GM19240 (cell line): ENCODE measurements at regions not wholly inside any gene's neighbourhood (a gene's known extent, or its start where the extent isn't known, plus 50 kb on each side); places are given as distances from the start of the nearest gene placed in this dataset.

ENCODE experiments used
- DNase-seq: peaks from one replicate; pipeline ENCODE4 v3.0.0; 2011; ENCODE audit warnings: low spot score; ENCODE audit not compliant: insufficient read length

DNA sequence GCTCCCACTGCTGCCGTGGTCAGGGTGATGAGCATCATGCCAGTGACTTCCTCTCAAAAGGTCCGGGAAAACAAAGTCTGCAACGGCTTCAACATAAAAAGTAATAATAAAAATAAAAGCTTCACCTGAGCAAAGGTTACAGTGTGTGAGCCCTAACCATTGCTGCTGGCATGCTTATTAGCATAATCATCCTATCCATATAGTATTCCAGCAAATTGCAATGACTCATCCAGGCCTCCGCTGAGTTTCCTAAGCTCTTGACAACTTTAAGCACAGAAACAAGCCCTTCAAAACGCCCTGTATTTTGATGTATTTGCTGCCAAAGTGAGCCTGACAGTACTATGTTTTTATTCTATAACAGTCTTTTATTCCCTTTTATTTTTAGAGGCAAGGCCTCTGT lies 100.5 kb downstream of the AASDH start:
- DNase-seq: no peak

GRCh38 chr4:56283375-56283774 lies 103.9 kb downstream of the AASDH start:
- DNase-seq: no peak

GRCh38 chr4:56282004-56282403 lies 105.3 kb downstream of the AASDH start:
- no peak for DNase-seq

- no peak for DNase-seq
Measured at GRCh38 chr4:56276547-56276946, 110.7 kb downstream of the AASDH start.

DNA sequence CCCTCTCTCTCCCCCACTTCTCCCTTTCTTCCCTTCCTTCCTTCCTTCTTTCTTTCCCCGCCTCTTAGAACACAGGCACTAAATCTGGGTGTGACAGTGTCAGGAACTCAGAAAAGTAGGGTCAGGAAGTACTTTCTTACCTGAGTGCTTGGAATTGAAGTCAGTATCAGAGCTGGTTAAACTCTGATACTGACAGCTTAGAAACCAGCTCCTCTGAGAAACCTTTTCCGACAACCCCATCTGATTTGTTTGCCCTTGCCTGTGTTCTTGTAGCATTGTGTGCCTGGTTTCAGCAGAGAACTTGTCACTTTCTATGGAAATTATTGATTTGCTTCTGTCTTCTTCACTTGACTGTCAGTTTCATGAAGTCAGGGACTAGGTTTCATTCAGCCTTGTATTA lies 113.9 kb downstream of the AASDH start:
- DNase-seq: no peak

DNA sequence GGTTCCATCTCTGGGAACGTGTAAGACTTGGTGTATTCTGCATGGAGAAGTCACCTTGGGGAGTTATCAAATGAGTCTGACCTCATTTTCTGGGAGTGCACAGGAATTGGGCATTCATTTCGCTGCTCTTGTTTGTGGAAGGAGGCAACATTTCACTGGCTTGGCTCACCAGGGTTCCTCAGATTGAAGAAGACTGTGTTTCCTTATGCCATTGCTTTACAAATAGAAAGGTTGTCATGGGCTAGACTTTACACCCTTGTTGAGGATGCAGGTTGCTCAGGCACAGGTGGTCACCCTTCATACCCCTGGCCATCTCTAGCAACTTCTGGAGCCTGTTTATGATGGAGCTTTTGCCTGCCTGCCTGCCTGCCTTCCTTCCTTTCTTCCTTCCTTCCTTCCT lies 114.4 kb downstream of the AASDH start:
- DNase-seq: no peak

DNA sequence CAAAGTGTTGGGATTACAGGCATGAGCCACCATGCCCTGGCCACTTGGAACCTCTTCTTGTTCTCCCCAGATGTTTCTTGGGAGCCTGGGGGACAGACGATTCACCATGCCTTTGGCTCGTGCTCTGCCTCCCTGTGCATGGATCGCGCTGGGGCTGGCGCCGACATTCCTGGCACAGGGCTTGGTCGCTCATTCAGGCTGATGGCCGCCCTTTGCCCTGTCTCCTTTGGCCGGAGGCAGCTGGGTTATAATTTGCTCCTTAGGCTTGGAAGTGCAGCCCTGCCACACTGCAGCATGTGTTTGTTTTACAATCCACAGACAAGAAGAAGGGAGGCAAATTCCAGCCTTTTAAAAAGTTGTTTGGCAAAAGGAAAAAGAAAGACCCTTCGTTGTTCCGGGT lies 115.3 kb downstream of the AASDH start:
- DNase-seq: no peak

DNA sequence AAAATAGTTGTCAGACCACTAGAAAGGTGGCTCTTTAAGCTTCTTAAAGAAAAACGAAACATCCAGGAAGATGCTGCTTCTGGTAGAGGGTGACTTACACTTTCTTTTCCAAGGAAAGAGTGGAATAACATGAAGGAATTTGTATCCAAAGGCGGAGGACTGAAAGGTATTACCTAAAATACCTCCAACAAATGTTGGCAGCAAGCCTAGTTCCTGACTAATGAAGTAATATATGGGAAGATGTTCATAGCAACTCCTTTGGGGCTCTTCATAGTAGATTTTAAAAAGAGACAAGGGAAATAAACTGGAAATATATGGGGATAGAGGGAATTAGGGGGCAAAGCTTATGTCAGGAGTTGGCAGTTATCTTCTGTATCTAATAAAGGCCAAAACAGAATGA lies 116.2 kb downstream of the AASDH start:
- DNase-seq: no peak

DNA sequence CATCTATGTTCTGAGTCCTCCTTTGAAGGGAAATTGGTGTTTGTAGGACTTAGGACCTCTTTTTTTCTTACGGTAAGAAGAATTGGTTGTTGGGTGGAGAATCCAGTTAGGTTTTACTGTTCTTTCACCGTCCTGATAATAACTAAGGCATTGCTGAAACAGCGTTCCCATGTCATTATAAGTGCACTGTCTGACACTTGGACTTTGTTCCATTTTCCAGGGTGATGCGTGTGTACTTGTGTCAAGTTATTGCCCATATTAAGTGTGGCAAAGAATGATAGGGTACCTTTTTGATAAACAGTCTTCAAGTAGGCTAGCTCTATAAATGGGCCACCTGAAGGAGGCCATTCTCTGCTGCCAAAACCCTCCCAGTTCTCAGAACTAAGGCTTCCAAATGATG lies 119.7 kb downstream of the AASDH start:
- no peak for DNase-seq

DNA sequence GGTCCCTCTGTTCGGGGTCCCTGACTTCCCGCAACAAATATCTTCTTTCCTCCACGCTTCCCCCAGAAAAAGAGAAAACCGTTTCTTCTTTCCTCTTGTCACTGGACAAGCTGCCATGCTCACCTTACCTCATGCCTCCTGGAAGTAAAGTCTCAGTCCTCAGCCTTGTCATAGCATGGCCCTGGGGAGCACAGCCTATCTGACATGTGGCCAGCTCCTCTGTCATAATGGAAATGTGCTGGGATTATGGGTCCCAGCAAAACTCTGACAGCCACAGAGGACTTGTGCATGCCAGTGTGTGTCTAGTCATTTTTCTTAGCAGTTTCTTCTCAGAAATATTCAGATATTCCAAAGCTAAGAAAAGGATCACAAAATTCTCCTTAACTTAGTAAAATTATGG lies 122.4 kb downstream of the AASDH start:
- DNase-seq: no peak

DNA sequence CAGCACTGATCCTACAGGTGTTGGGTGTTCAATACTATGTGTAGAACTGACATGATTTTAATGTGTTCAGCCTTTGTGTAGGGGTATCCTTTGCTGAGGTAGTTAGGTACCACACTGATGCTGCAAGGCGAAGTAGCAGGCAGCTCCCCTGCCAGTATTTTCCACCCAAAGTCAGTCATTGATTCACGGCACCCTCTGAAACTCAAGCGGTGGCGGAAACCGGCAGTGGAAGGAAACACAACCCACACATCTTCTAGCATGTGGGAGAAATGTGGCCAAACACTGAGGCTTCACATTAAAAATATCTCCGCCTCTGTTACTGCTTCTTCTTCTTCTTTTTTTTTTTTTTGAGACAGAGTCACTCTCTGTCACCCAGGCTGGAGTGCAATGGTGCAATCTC lies 126.3 kb downstream of the AASDH start:
- no peak for DNase-seq

GRCh38 chr4:56260320-56260719 lies 127.0 kb downstream of the AASDH start:
- DNase-seq: no peak

DNA sequence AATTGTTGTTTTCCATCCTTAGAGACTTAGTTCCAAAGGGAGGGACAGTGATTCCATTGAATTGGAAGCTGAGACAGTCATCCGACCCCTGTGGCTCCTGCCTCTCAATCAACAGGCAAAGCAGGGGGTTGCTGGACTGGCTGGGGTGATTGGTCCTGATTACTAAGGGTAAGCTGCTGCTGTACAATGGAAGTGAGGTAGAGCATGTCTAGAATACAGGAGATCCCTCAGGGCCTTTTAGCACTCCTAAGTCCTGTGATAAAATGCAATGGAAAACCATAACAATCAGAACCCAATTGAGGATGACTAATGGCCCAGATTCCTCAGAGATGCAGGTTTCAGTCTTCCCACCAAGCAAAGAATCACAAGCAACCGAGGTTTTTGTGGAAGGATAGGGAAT lies 127.6 kb downstream of the AASDH start:
- DNase-seq: no peak

GRCh38 chr4:56255820-56256219 lies 131.5 kb downstream of the AASDH start:
- no peak for DNase-seq

DNA sequence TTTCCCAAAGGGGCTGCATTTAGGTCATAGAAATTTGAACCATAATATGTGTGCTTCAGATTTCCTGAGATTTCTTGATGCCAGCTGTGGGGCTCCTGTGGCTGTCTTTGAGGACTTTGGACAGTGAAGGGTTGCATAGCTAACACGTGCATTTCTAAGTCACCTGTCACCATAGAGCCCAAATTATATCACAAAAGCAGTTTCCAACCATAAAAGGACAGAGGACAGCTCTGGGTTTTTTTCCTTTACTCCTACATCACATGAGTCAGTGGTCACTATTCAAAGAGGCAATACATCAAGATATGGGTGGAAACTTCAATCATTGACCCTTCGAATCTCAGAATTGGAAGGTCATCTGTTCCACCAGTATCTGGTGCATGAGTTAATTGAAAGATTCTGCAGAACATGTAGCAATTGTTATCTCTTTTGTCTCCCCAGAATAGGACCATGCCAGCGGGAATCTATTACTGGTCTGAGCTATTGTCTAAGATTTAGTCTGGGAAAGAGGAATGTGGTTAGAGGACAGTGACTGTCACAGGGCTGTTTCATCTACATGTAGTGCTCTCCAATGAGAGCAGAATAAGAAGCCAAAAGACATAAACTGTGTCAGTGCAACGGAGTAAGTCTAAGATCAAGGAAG lies 133.5 kb downstream of the AASDH start:
- no peak for DNase-seq

GRCh38 chr4:56252561-56253152 lies 134.6 kb downstream of the AASDH start:
- no peak for DNase-seq

- no peak for DNase-seq
Measured at GRCh38 chr4:56251556-56251955, 135.7 kb downstream of the AASDH start.

DNA sequence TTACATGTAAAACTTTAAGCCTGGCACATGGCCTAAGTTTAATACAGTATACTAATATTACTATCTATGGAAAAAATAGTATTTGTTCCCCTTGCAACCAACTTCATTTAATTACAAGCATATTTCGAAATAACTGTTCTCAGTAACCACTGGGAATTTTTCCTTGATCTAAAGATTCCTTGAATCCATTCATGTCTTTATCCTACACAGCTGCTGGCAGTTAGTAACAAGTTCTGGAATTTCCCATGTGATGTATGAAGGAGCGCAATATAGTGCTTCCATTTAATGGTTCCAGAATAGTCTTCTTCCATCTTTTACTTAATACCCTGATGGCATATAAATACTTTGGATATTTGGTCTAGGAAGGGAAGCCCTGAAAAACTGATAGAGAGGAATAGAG lies 136.5 kb downstream of the AASDH start:
- no peak for DNase-seq

DNA sequence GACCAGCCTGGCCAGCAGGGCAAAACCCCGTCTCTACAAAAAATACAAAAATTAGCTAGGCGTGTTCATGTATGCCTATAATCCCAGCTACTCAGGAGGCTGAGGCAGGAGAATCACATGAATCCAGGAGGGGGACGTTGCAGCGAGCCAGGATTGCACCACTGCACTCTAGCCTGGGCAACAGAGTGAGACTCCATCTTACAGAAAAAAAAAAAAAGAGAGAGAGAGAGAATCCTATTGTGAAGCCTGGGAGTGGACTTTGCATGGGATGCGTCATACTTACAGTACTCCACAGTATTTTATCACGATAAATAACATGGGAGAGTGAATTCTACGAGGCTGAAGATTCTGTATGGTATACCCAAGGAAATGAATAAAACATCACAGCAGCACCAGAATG lies 139.6 kb downstream of the AASDH start:
- DNase-seq: no peak

GRCh38 chr4:56246233-56246610 lies 141.1 kb downstream of the AASDH start:
- no peak for DNase-seq

- no peak for DNase-seq
Measured at GRCh38 chr4:56245547-56246232, 141.6 kb downstream of the AASDH start.

DNA sequence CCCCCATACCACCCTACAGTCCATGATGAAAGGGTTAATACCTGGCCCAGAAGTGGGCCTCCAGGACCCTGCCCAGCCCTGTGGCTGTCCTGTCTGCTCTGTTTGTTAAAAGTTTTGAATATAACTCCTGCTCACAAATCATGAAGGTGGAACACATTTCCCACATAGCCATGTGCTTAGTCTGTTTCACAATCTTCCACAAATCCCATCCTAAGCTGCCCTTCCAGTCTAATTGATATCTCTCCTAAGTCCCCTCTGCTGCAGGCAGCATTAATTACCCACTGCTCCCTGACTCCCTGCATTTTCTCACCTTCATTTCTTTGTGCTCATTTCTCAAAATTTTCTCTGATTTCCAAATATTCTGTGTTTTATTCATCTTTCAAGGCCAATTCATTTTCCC lies 142.6 kb downstream of the AASDH start:
- no peak for DNase-seq

GRCh38 chr4:56243107-56243506 lies 144.2 kb downstream of the AASDH start:
- DNase-seq: no peak
